GM19043 (cell line): ENCODE measurements at regions not wholly inside any gene's neighbourhood (a gene's known extent, or its start where the extent isn't known, plus 50 kb on each side); places are given as distances from the start of the nearest gene placed in this dataset.
A peak's percentile ranks its signal among the peaks of the same experiment; 100 is the strongest.
"Not testable (repeated sequence)": the region's sequence is repeated elsewhere in the genome, so short reads cannot be mapped to it uniquely, and the experiment has no call there.

ENCODE experiments used
- ATAC-seq: cut with Tn5 transposase; IDR thresholded peaks from one replicate; pipeline ENCODE4 v1.9.1; 2021; ENCODE audit warnings: low read depth; ENCODE audit not compliant: unreplicated experiment

DNA sequence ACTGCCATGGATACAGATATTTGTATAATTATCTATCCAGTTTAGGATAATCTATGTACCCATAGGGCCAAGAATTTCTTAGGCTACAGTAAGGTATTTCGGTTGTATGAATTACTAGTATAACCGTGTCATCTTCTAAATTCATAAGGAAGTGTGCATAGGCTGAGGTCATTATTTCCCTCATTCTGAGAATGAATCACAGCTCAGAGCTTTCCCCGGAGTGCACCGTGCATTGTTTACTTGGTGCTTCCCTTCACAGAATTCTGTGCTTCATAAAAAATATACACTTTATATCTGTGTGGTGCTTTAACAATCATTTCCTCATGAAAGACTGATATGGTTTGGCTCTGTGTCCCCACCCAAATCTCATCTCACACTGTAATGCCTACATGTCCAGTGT lies 514.1 kb downstream of the ETNK1 start:
- no peak for ATAC-seq

DNA sequence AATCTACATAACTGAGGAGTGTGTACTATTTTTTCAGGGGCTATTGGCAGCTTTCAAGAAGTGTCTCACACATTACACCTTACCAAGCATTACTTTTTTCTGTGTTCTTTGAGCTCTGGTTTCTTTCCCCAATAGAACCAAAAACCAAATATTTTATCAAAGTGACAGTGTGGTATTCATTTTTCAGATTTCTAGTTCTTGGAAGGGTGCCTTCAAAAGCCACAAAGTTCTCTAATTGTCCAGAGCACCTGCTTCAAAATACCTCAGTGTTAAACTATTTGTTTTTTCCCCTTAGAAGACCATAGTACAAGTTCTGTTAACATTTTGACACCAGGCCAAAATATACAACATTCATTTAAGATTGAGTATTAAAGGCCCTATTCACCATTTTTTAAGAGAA lies 515.7 kb downstream of the ETNK1 start:
- ATAC-seq, result no peak

DNA sequence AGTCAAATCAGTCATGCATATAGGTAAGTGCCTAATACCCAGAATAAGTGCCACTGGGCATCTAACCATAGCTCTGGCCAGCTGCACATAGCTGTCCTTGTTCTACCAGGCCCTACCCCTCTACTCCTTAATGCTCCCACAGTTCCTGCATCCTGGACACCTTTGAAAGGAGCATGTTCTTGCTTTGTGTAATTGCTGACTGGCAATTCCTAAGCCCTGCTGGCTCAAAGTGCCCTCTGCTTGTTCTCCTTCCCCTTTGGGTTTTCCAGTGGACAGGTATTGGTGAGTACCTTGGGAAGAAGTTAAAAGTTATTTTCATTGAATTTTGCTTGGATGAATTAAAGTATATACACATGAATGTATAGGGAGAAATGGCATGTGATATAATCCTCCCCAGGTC lies 516.4 kb downstream of the ETNK1 start:
- no peak for ATAC-seq

DNA sequence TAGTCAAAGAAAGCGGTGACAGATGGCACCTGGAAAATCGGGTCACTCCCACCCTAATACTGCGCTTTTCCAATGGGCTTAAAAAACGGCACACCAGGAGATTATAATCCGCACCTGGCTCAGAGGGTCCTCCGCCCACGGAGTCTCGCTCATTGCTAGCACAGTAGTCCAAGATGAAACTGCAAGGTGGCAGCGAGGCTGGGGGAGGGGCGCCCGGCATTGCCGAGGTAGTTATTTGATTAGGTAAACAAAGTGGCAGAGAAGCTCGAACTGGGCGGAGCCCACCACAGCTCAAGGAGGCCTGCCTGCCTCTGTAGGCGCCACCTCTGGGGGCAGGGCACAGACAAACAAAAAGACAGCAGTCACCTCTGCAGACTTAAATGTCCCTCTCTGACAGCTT lies 521.1 kb downstream of the ETNK1 start:
- ATAC-seq, result not testable (repeated sequence)

DNA sequence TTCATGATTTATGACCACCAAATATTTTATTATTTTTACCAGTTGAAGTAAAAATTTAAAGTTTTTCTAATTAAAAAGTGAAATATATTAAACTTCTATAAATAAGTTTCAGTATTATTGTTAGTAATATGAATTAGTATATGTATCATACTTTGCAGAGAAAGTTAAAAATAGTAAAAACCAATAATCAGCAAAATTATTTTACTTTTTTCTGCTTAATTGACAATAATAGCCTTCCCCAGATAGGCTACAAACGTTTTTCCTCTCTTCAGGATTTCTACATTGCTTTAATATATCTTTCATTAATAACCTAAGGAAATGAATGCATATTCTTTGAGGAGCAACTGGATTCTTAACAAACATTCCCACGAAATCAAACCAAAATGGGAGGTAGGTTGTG lies 543.5 kb downstream of the ETNK1 start:
- no peak for ATAC-seq

DNA sequence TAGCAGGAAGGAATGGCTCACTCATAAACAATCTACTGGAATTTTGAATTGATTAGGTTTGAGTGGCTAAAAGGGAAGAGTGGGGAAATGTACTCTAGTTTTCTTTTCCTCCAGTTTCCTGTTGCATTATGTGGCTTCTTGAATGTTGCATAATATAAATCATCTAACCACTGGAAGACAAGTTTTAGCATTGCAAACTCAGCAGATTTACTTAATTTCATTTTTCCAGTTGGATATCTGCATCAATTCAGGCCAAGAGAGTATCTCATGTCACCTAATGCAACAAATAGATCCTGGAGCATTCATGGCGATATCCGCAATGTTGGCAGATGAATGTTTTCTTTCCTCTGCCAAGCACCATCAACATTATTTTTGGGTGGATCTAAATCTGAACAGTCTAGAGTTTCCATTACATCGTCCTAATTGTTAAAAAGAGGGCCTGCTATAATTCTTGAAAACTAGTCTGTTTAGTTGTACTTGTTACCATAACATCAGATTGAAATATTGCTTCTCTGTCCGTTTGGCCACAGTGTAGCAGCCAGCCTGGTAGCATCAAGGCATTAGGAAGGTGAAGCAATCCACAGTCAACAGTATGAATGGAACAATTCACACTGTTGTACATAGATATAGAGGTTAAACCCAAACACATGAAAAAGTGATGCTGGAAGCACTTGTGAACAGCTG lies 544.2 kb downstream of the ETNK1 start:
- ATAC-seq, result no peak

DNA sequence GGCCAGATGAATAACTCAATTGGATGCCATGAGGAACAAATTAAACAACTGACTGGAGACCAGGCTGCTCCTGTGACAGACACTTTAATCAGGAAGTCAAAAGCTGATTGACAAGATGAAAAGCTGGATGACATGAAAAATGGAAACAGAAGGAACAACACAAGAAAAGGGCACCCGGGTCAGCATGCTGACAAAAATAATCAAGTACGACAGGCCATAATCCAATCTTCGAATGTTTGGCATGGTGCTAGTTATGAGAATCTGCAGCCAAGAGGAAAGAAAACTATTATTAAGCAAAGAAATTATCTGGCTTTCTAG lies 544.7 kb downstream of the ETNK1 start:
- no peak for ATAC-seq

DNA sequence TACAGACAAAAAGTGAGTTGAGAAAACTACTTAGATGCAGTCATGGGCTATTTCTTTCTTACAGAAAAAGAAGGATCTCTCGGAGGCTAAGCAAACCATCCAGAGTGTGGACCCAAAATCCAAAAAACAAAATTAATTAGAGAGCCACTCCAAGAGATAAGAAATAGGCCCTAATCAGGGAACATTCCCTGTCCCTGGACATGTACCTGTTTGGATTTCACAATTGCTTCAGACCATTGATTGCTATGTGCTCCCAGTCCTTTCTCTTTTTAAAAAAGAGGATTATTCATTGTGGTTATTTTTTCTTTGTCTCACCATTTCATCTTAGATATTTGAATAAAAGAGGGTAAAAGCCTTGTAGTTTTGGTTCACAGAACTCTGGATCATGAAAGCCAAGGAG lies 549.9 kb downstream of the ETNK1 start:
- no peak for ATAC-seq

DNA sequence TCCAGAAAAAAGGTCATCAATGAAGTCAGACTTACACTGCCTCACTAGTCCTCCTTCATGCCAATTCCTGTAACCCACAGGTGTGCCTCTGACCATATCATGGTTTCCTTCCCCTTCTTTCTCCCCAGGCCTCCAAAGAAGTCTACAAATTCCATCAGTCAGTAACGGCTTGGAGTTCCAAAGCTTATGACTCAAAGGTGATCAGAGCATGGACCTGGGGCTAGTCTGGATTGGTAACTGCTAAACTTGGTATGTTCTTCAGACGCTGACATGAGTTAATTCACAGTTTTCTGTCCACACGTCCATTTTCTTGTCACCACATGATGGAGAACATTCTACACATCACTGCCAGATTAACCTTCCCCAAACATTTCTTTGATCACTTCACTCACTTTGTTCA lies 560.4 kb downstream of the ETNK1 start:
- no peak for ATAC-seq

DNA sequence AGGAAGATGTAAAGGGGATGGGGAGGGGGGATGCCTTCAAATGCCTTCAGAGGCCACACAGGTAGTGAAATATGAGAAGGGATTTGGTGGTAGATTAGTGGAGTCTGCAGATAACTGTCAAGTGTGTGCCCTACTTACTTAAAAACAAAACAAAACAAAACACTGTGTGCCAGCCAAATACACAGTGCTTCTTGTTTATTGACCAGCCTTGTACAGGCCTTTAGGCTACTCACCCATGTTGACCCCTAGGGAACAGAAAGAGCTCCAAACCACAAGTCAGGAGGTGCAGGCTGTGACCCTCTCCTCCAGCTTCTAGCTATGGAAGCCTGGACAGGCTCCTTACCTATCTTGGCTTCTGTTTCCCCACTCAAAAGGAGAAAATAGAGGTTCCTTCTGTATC lies 562.0 kb downstream of the ETNK1 start:
- no peak for ATAC-seq

DNA sequence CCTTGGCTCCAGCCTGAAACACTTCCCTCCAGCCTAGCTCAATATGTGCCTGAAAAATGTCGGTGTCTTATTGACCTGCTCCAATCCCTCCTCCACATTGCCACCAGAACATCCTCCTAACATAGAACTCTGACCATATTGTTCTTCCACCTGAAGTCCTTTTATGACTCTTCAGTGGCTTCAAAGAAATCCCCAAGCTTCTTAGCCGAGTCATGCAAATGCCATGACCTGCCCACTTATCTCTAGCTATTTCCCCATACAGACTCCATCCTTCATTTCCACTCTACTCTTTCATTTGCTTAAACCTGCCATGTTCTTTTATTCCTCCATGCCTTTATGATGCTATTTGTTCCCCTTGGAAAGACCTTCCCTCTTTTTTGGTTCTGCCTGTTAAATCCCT lies 568.6 kb downstream of the ETNK1 start:
- no peak for ATAC-seq

DNA sequence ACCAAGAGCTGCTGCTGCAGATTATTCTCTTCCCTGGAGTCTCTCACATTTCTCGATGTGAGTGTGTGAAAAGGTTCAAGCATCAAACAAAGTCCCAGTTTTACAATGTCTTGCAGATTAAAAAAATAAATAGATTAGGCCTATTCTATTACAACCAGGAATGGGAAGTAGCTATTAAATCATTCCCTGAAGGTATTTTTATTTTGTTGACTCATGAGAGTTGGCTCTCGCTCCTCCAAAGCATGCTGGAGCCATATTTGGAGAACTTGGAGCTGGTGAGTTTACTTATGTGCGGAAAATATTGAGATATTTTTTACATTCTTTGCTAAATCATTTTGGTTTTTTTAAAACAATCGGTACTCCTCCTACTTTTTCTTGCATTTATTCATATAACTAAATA lies 572.3 kb downstream of the ETNK1 start:
- ATAC-seq, result no peak

DNA sequence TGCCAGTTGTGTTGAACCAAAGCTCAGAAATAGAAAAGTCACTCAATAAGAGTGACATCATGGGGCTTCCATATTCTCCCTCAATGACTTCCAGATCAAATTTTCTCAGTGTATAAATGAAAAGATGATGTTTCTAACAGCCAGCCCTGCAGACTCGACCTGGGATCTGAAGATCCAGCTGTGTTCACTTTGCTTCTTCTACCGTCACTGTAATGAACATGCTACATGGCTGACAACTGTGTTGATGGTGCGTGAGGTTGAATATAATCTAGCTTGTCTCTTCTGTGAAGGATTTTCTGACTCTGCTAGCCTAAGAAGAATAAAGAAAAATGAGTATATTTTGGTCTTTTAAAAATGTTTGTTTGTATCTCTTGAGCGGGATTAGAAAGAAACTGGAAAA lies 577.8 kb downstream of the ETNK1 start:
- ATAC-seq, result no peak

DNA sequence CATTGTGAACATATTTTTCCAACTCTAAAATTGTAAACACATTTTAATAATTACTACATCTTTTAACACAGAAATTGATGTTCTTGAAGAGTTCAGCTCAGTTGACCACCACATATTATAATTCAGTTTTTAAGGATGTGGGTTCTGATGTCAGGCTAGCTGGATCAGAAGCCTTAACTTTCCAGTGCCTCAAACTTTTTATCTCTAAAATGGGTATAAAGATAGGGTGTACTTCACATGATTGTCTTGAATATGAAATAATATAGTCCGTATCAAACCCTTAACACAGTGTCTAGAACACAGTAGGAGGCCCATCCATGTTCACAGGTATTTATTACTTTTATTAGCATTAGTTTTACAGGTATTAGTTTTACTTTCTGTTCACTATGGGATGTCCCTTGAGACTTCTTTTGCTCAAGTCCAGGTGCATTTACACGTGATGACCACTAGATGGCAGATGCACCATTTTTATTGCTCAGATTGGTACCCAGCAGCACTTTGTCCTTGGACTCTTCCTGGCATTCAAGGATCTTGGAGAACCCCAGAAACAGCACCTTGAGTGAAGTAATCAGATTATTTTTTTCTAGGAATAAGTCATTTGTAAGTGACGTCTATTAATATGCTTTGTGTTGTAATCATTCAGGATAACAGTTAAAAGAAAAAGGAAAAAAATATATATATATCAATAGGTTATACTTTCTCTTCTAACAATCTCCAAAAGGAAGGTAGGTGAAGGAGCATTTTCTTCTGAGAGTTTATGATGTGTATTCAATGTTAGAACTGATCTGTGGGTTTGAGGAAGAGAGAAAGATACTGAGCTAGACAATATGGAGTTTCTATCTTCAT lies 580.2 kb downstream of the ETNK1 start:
- peak; percentile 96 for ATAC-seq

DNA sequence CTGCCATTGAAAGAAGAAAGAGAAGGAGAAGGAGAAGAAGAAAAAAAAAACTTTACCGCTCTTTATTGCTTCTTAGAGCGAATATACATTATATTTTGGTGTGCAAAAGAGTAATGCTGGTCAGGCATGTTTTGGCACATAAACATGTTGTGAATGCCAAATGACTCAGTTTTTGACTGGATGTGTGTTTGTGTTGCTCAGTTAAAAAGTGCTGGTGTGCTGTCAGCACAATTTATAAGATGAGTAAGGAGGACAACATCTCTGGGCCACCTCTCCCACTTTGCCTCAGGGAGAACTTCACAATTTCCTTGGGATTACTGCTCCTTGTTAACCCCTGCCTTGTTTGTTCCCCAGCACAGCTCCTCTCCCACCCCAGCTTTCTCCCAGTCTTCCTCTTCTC lies 584.8 kb downstream of the ETNK1 start:
- ATAC-seq, result no peak

DNA sequence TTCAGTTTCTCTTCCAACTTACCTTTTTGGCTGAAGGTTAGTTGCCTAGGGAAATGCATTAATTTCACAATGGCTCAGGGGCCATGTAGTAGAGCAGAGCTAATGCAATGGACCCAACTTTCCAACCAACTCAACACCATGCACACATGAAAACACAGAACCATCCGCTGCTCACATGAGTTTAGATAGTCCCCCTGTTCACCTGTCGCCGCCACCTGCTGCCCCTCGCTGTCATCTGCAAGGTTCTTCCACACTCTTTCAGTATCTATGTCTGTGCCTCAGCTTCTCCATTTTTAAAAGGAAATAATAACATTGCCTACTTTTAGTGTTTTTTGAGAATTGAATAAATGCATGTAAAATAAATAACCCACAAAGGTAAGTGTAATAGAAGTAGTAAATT lies 585.6 kb downstream of the ETNK1 start:
- no peak for ATAC-seq

DNA sequence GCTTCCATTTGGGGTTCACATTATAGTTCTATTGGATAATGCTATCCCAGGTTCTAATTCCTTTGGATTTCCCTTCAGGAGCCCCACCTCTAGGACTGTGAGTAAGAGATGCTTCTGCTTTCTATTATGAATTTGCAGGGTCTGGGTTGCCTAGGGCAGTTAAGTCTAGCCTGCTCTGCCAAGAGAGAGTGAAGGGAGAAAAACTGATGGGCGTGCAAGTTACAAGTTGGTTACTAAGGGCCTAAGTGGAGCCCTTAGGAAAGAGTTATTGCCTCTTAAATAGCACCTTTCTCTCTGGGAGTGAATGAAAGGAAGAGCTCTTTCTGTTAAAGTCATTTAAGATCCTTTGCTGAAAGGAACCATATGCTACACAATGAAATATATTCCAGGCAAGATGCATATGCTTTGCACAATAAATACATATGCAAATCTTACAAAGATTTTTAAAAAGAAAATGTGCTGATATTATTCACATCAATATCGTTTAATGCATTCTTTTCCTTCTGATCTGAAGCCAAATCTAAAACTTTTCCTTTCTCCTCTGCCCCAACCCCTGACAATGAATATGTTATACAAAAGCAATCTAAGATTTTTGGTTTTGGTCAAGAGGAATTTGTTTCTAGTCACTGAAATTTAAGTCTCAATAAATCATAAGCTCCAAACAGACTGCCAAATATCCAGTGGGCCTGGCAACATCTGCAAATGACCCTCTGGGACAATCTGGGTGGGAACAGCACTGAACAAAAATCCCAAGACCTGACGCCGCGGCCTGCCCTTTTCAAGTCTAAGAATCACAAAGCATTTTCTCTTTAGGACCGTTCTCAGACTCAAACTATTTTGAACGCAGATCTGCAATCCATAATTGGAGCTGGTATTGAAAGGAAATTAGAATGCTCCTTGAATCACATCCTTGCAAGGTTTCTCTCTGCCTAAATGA lies 586.7 kb downstream of the ETNK1 start:
- ATAC-seq, result no peak

DNA sequence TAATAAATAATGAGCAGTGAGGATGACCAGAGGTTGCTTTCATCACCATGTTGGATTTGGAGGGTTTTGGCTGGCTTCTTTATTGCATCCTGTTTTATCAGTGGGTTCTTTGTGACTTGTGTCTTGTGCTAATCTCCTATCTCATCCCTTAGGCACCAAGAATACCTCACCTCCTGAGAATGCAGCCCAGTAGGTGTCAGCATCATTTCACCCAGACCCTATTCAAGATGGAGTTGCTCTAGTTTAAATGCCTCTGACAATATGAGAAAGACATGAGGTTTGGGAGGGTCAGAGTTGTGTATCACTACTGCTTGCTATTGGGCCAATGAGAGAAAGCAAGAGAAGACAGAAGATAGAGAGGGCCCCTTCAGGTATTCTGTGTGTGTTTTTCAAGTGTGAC lies 592.2 kb downstream of the ETNK1 start:
- no peak for ATAC-seq

DNA sequence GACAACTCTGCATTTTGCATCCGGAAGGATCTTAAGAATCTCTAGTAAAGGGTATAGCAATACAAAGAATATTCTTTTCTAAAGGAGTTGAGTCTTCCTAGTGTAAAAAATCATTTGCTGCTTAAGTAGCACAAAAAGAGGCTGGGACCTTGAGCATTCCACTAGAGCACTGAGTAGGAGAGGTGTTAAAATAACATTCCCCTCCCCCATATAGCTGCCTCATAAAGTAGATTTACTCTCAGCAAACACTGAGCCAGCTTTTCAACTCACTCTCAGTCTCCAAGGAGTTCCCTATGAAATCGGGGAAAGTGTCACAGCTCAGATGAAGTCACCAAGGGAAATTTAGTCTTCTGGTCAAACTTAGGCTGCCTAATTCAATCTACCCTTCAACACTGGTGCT lies 592.7 kb downstream of the ETNK1 start:
- ATAC-seq, result no peak

DNA sequence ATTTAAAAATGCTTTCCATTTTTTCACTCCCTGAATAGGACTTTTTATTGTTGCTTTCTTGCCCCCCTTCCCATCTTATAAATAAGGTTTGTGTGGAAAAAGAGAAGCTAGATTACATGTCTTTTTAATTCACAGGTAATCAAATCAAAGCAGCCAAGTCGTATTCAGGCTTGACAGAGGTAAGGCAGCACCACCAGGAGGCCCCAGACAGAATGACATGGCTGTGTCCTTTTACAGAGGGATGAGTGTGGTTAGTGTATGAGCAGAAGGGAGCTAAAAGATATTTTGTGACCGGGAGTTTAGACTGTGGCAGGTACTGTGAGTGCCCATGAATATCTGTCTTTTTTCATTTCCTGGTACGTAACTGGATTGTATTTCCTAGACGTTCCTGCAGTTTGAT lies 596.1 kb downstream of the ETNK1 start:
- ATAC-seq, result no peak

DNA sequence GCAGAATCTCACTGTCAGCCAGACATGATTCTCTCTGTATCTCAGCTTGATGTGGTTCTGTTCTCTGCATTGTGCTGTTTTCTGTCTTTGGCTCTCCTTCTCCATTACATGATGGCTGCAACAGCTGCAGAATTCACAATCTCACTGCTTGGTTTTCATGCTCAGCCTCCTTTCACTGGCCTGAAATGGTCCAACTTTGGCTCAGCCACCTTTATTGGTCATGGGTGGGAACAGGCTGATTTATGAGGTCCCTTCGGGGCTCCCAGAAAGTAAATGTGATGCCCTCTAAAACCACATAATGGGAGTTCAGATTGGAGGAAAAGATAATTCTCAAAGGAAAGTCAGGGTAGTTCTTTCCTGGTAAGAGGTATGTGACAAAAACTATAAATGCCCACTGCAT lies 597.0 kb downstream of the ETNK1 start:
- no peak for ATAC-seq
